Progenitor cell of endocrine pancreas (in vitro differentiated cells): ENCODE measurements at regions not wholly inside any gene's neighbourhood (a gene's known extent, or its start where the extent isn't known, plus 50 kb on each side); places are given as distances from the start of the nearest gene placed in this dataset.

Experiments used
- DNase-seq: peaks from one replicate; pipeline ENCODE4 v3.0.0; 2021; ENCODE audit warnings: low spot score; ENCODE audit not compliant: unreplicated experiment
- H3K27ac Mint-ChIP-seq: 2 replicates; pipeline ENCODE4 v1.8.0; 2021; ENCODE audit warnings: mild to moderate bottlenecking, moderate library complexity, mixed read lengths
- H3K27me3 Mint-ChIP-seq: 2 replicates; pipeline ENCODE4 v1.8.0; 2021; ENCODE audit warnings: mixed read lengths
- H3K36me3 Mint-ChIP-seq: 2 replicates; pipeline ENCODE4 v1.8.0; 2022; ENCODE audit warnings: mixed read lengths; ENCODE audit not compliant: insufficient read depth
- H3K4me1 Mint-ChIP-seq: 2 replicates; pipeline ENCODE4 v1.8.0; 2021; ENCODE audit warnings: low read depth, mixed read lengths
- H3K4me3 Mint-ChIP-seq: 2 replicates; pipeline ENCODE4 v1.8.0; 2021; ENCODE audit warnings: low read depth, mild to moderate bottlenecking, moderate library complexity, mixed read lengths
- H3K9me3 Mint-ChIP-seq: 2 replicates; pipeline ENCODE4 v1.8.0; 2021; ENCODE audit warnings: low read depth, mixed read lengths
- CTCF ChIP-seq: fragments of 200-600 bp; sonication (generic); IDR thresholded peaks from one replicate; pipeline ENCODE4 v1.5.0; 2021; ENCODE audit warnings: antibody characterized with exemption, mild to moderate bottlenecking; ENCODE audit not compliant: unreplicated experiment

- H3K27me3 Mint-ChIP-seq = peaks cover 6% of the 10 kb centered on the region
- no peak for DNase-seq
- no peaks in the 10 kb centered on the region for H3K9me3 Mint-ChIP-seq
- no peak for TF ChIP-seq CTCF
- H3K27ac Mint-ChIP-seq = no peak overlapping the region
- no peak overlapping the region for H3K4me3 Mint-ChIP-seq
- H3K36me3 Mint-ChIP-seq = no peaks in the 10 kb centered on the region
- H3K4me1 Mint-ChIP-seq = no peaks in the 10 kb centered on the region
These were observed 243.4 kb downstream of the SYK start for GRCh38 chr9:91045041-91045440.

- Mint-ChIP-seq H3K4me1 (no peaks in the 10 kb centered on the region), H3K27ac (no peak overlapping the region), H3K36me3 (no peaks in the 10 kb centered on the region), H3K4me3 (no peak overlapping the region), H3K9me3 (no peaks in the 10 kb centered on the region), H3K27me3 (peaks cover 6% of the 10 kb centered on the region)
- TF ChIP-seq CTCF = no peak
- DNase-seq = no peak
These were observed 245.9 kb downstream of the SYK start for GRCh38 chr9:91047529-91047928.

DNA sequence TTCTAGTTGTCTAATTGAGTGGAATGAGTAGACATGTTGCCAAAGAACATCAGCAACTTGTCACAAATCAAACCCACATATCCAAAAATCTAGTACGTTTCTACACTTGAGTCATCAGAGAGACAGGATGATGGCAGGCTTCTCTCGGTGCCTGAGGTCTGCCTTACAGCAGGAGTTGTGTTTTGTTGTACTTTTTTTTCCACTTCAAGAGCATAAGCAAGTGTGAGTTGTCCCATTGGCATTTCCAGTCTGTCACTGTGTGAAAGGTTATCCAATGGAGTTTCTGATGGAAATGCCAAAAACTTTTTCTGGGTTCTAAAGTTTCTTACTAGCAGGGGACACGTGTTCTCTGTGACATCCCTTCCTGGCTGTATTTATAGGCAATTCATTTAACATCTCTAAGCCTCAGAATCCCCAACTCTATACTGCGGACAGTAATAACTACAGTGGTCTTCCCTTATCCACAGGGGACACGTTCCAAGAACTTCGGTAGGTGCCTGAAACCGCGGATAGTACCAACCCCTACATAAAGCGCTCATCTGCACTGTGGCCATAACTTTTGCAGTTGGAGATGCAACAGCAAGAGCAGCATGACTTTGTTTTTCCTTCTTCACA lies 246.5 kb downstream of the SYK start:
- DNase-seq = no peak
- no peak for TF ChIP-seq CTCF
- Mint-ChIP-seq H3K36me3 (no peaks in the 10 kb centered on the region), H3K4me1 (no peaks in the 10 kb centered on the region), H3K4me3 (no peak overlapping the region), H3K9me3 (no peaks in the 10 kb centered on the region), H3K27ac (no peak overlapping the region), H3K27me3 (peaks cover 6% of the 10 kb centered on the region)

- no peak for DNase-seq
- no peaks in the 10 kb centered on the region for H3K36me3 Mint-ChIP-seq
- no peak overlapping the region for H3K27ac Mint-ChIP-seq
These were observed 247.1 kb downstream of the SYK start for GRCh38 chr9:91048749-91049148.

DNA sequence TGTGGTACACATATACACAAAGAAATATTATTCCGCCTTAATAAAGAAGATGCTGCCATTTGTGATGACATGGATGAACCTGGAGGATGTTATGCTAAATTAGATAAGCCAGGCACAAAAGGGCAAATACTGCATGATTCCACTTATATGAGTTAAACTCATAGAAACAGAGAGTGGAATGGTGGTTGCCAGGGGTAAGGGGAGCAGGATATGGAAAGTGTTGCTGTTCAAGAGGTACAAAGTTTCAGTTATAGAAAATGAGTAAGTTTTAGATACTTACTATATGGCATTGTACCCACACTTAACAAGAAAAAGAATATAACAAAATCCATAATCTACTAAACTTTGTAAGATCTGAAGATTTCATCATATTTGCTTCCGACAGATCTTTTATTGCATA lies 252.2 kb downstream of the SYK start:
- no peaks in the 10 kb centered on the region for H3K9me3 Mint-ChIP-seq
- no peak for TF ChIP-seq CTCF
- no peak overlapping the region for H3K27ac Mint-ChIP-seq
- no peak for DNase-seq
- H3K4me3 Mint-ChIP-seq = no peak overlapping the region
- H3K36me3 Mint-ChIP-seq = no peaks in the 10 kb centered on the region
- H3K4me1 Mint-ChIP-seq = no peaks in the 10 kb centered on the region
- H3K27me3 Mint-ChIP-seq = no peaks in the 10 kb centered on the region

More at GRCh38 chr9:91048749-91049148, 247.1 kb downstream of the SYK start:
- no peak for TF ChIP-seq CTCF
- peaks cover 6% of the 10 kb centered on the region for H3K27me3 Mint-ChIP-seq
- H3K4me3 Mint-ChIP-seq = no peak overlapping the region
- H3K9me3 Mint-ChIP-seq = no peaks in the 10 kb centered on the region
- no peaks in the 10 kb centered on the region for H3K4me1 Mint-ChIP-seq
